Neural progenitor cell (in vitro differentiated cells): ENCODE measurements at regions not wholly inside any gene's neighbourhood (a gene's known extent, or its start where the extent isn't known, plus 50 kb on each side); places are given as distances from the start of the nearest gene placed in this dataset.

Source experiments
- EZH2phosphoT487 ChIP-seq: fragments of 200-600 bp; sonication (generic); IDR thresholded peaks from 2 replicates; pipeline ENCODE4 v1.6.1; 2017; ENCODE audit warnings: antibody characterized with exemption
- TF ChIP-seq, protein P1 (sequence below): fragments of 200-600 bp; sonication (generic); IDR thresholded peaks from 2 replicates; pipeline ENCODE4 v1.5.1; 2017; ENCODE audit warnings: antibody characterized with exemption, mild to moderate bottlenecking

GRCh38 chr6:111942561-111942960 lies 69.3 kb upstream of the FYN start:
- TF ChIP-seq, protein P1, sequence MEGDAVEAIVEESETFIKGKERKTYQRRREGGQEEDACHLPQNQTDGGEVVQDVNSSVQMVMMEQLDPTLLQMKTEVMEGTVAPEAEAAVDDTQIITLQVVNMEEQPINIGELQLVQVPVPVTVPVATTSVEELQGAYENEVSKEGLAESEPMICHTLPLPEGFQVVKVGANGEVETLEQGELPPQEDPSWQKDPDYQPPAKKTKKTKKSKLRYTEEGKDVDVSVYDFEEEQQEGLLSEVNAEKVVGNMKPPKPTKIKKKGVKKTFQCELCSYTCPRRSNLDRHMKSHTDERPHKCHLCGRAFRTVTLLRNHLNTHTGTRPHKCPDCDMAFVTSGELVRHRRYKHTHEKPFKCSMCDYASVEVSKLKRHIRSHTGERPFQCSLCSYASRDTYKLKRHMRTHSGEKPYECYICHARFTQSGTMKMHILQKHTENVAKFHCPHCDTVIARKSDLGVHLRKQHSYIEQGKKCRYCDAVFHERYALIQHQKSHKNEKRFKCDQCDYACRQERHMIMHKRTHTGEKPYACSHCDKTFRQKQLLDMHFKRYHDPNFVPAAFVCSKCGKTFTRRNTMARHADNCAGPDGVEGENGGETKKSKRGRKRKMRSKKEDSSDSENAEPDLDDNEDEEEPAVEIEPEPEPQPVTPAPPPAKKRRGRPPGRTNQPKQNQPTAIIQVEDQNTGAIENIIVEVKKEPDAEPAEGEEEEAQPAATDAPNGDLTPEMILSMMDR, result no peak
- no peak for TF ChIP-seq EZH2phosphoT487
